ENCODE measurements at regions not wholly inside any gene's neighbourhood (a gene's known extent, or its start where the extent isn't known, plus 50 kb on each side); places are given as distances from the start of the nearest gene placed in this dataset.

- TF ChIP-seq POLR2A (IDR thresholded peaks at IDR 0.05; ENCODE audit: low read depth, low read length) (no peak), CTCF (conservative IDR thresholded peaks at IDR 0.05; ENCODE audit: low read depth, low read length) (no peak), SMC3 (IDR thresholded peaks at IDR 0.05; ENCODE audit: low read depth, low read length) (no peak), RCOR1 (IDR thresholded peaks at IDR 0.05; ENCODE audit: insufficient replicate concordance, low read length) (no peak)
These were observed 411.4 kb downstream of the KCTD16 start for GRCh38 chr5:144582066-144582465.

Data from IMR-90 (cell line).